Hepatocyte (in vitro differentiated cells): ENCODE measurements at regions not wholly inside any gene's neighbourhood (a gene's known extent, or its start where the extent isn't known, plus 50 kb on each side); places are given as distances from the start of the nearest gene placed in this dataset.
A peak's percentile ranks its signal among the peaks of the same experiment; 100 is the strongest.
"Not testable (repeated sequence)": the region's sequence is repeated elsewhere in the genome, so short reads cannot be mapped to it uniquely, and the experiment has no call there.

Source experiments
- DNase-seq: peaks from one replicate; pipeline ENCODE4 v3.0.0-alpha.2; 2016; ENCODE audit warnings: low spot score
- H2AFZ ChIP-seq: fragments of 200-600 bp; sonication (generic); 2 replicates; pipeline ENCODE4 v1.6.0; 2016; ENCODE audit warnings: antibody characterized with exemption, mild to moderate bottlenecking
- H3K27ac ChIP-seq: fragments of 200-600 bp; sonication (generic); 2 replicates; pipeline ENCODE4 v1.5.1; 2016; ENCODE audit warnings: mild to moderate bottlenecking
- H3K27me3 ChIP-seq: fragments of 200-600 bp; sonication (generic); 2 replicates; pipeline ENCODE4 v1.6.1; 2016
- H3K36me3 ChIP-seq: fragments of 200-600 bp; sonication (generic); replicated peaks from 2 replicates; pipeline ENCODE4 v1.5.1; 2016; ENCODE audit warnings: low read depth; ENCODE audit not compliant: insufficient read depth
- H3K4me1 ChIP-seq: fragments of 200-600 bp; sonication (generic); 2 replicates; pipeline ENCODE4 v1.5.1; 2016; ENCODE audit warnings: mild to moderate bottlenecking, moderate library complexity; ENCODE audit not compliant: insufficient read depth
- H3K4me2 ChIP-seq: fragments of 200-600 bp; sonication (generic); 2 replicates; pipeline ENCODE4 v1.6.0; 2016
- H3K4me3 ChIP-seq: fragments of 200-600 bp; sonication (generic); 2 replicates; pipeline ENCODE4 v1.5.1; 2016; ENCODE audit warnings: mild to moderate bottlenecking
- H3K79me2 ChIP-seq: fragments of 200-600 bp; sonication (generic); 2 replicates; pipeline ENCODE4 v1.6.0; 2017; ENCODE audit warnings: mild to moderate bottlenecking
- H3K9me2 ChIP-seq: fragments of 200-600 bp; sonication (generic); replicated peaks from 2 replicates; pipeline ENCODE4 v1.6.0; 2017; ENCODE audit warnings: mild to moderate bottlenecking; ENCODE audit not compliant: insufficient read depth
- H3K9me3 ChIP-seq: fragments of 200-600 bp; sonication (generic); 2 replicates; pipeline ENCODE4 v1.5.1; 2016; ENCODE audit warnings: low read depth, mild to moderate bottlenecking
- H4K20me1 ChIP-seq: fragments of 200-600 bp; sonication (generic); 2 replicates; pipeline ENCODE4 v1.6.0; 2016; ENCODE audit warnings: mild to moderate bottlenecking; ENCODE audit not compliant: insufficient read depth, poor library complexity, severe bottlenecking
- EZH2 ChIP-seq: fragments of 200-600 bp; sonication (generic); IDR thresholded peaks from 2 replicates; pipeline ENCODE4 v1.6.1; 2016; ENCODE audit warnings: antibody characterized with exemption, mild to moderate bottlenecking, borderline replicate concordance
- EZH2phosphoT487 ChIP-seq: fragments of 200-600 bp; sonication (generic); IDR thresholded peaks from one replicate; pipeline ENCODE4 v1.6.1; 2018; ENCODE audit warnings: antibody characterized with exemption, mild to moderate bottlenecking, low read depth, moderate library complexity; ENCODE audit not compliant: unreplicated experiment, severe bottlenecking
- WGBS: methylation state at CpG from one replicate; pipeline ENCODE4 v1.1.6; 2016; ENCODE audit warnings: low lambda C conversion rate; ENCODE audit errors: missing lambda C conversion rate; 5-methylcytosine and 5-hydroxymethylcytosine counted together
- TF ChIP-seq, protein P1 (sequence below): fragments of 200-600 bp; sonication (generic); IDR thresholded peaks from 2 replicates; pipeline ENCODE4 v1.5.1; 2016; ENCODE audit warnings: antibody characterized with exemption, mild to moderate bottlenecking; ENCODE audit not compliant: poor library complexity

DNA sequence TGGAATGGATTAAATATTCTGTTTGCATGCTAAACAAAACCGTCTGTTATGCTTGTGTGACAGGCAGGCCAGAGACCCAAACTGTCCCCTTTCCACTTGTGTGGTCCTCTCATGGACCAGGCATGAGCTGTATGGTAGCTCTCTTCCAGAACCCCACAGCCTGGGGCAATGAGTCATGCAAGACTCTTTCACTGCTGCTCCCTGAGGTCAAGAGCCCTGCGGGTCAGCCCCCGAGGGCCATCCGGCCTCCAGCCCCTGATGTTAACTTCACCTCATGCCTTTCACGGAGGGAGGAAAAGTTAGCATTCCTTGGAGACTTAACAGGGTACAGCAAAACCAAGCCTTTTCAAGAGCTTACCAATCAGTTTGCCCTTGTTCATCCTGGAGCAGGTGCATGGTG, 239.1 kb upstream of the DIO3 start:
- Histone ChIP-seq H3K79me2 (no peaks in the 10 kb centered on the region), H3K36me3 (no peaks in the 10 kb centered on the region), H3K9me2 (no peaks in the 10 kb centered on the region), H3K4me2 (no peak overlapping the region), H3K27me3 (no peaks in the 10 kb centered on the region), H3K9me3 (no peaks in the 10 kb centered on the region), H3K4me3 (no peak overlapping the region), H3K4me1 (peaks cover 24% of the 10 kb centered on the region), H3K27ac (no peak overlapping the region), H2AFZ (no peak overlapping the region), H4K20me1 (no peaks in the 10 kb centered on the region)
- 63% methylated on average over 5 of the region's 5 CpGs for WGBS
- TF ChIP-seq EZH2phosphoT487 (no peak), EZH2 (no peak)
- TF ChIP-seq, protein P1, sequence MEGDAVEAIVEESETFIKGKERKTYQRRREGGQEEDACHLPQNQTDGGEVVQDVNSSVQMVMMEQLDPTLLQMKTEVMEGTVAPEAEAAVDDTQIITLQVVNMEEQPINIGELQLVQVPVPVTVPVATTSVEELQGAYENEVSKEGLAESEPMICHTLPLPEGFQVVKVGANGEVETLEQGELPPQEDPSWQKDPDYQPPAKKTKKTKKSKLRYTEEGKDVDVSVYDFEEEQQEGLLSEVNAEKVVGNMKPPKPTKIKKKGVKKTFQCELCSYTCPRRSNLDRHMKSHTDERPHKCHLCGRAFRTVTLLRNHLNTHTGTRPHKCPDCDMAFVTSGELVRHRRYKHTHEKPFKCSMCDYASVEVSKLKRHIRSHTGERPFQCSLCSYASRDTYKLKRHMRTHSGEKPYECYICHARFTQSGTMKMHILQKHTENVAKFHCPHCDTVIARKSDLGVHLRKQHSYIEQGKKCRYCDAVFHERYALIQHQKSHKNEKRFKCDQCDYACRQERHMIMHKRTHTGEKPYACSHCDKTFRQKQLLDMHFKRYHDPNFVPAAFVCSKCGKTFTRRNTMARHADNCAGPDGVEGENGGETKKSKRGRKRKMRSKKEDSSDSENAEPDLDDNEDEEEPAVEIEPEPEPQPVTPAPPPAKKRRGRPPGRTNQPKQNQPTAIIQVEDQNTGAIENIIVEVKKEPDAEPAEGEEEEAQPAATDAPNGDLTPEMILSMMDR = no peak
- DNase-seq = no peak

DNA sequence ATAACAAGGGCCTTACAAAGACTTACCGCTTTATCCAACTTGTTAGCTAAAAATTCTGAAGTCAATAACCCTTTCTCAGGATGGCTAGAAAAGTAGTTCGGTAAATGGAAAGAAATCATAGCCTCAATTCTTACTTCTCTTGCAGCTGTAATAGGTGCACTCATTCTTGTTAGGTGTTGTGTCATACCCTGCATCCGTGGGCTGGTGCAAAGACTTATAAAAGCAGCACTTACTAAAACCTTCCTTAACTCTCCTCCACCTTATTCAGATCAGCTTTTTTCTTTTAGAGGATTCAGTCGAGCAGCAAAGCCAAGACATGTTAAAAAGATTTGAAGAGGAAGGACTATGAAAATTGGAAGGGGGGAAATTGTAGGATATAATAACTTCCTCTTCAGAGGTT, 238.2 kb upstream of the DIO3 start:
- Histone ChIP-seq H3K9me3 (no peaks in the 10 kb centered on the region), H3K27ac (peak overlapping the region; percentile 85), H3K4me3 (no peak overlapping the region), H3K36me3 (no peaks in the 10 kb centered on the region), H3K9me2 (no peaks in the 10 kb centered on the region), H3K4me2 (no peak overlapping the region), H4K20me1 (no peaks in the 10 kb centered on the region), H2AFZ (no peak overlapping the region), H3K27me3 (no peaks in the 10 kb centered on the region), H3K4me1 (peaks cover 20% of the 10 kb centered on the region), H3K79me2 (no peaks in the 10 kb centered on the region)
- WGBS = 89% methylated on average over 4 of the region's 4 CpGs
- DNase-seq = no peak
- TF ChIP-seq, protein P1 = no peak

DNA sequence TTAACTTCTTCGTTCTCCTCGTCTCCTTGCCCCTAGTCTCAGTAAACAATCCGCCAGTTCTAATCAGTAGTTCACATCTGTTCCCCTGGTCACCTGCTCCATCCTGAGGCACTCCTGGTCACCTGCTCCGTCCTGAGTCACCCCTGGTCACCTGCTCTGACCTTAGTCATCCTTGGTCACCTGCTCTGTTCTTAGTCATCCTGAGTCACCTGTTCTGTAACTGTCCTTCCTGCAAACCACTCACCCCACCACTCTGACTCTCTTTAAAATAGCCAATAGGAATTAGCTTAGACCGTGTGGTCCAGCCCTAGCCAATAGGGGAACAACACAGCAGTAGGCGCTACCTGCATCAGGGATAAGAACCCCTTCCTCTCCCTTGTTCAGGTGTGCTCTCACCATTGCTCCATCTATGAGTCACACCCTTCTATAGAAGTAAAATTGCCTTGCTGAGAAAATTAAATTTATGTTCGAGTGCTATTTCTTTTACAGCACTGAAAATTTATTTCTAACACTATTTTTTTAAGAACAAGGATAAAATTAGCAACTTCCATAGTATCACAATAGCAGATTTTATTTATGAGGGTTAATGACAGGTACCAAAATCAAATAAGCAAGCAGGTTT, 237.6 kb upstream of the DIO3 start:
- not testable (repeated sequence) for H3K4me2 ChIP-seq, H3K4me3 ChIP-seq, H3K36me3 ChIP-seq, H3K9me2 ChIP-seq, H4K20me1 ChIP-seq, H2AFZ ChIP-seq, H3K27me3 ChIP-seq, H3K79me2 ChIP-seq, H3K9me3 ChIP-seq
- peak overlapping the region; percentile 85 for H3K27ac ChIP-seq
- WGBS = 80% methylated on average over 7 of the region's 7 CpGs
- peak; percentile 49 for DNase-seq
- H3K4me1 ChIP-seq = peaks cover 21% of the 10 kb centered on the region

DNA sequence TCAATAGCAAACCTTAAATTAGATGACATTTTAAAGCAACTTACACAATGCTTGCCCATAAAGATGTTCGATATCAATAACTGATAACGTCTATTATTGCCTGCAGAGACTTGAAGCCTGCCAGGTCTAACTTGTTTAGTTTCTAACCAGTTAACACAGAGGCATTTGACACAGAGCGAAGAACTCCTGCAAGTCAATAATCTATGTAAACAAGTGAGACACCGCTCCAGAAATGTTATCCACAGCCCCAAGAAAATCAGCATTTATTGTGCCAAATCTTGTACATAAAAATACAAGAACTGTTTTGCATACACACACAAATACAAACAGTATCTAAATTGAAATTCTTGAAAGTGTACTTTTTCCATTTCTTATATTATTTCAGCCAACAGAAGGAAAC, 236.0 kb upstream of the DIO3 start:
- H3K27ac ChIP-seq = peak overlapping the region; percentile 8
- no peaks in the 10 kb centered on the region for H3K36me3 ChIP-seq
- 53% methylated on average over 4 of the region's 4 CpGs for WGBS
- H3K4me1 ChIP-seq = peaks cover 5% of the 10 kb centered on the region
- H3K4me2 ChIP-seq = no peak overlapping the region
- H4K20me1 ChIP-seq = no peaks in the 10 kb centered on the region
- no peak overlapping the region for H3K4me3 ChIP-seq
- H3K27me3 ChIP-seq = no peaks in the 10 kb centered on the region
- no peak for DNase-seq
- no peaks in the 10 kb centered on the region for H3K9me3 ChIP-seq
- H3K9me2 ChIP-seq = no peaks in the 10 kb centered on the region
- H2AFZ ChIP-seq = no peak overlapping the region
- no peaks in the 10 kb centered on the region for H3K79me2 ChIP-seq
- TF ChIP-seq EZH2 = no peak
- TF ChIP-seq, protein P1 = no peak
- no peak for TF ChIP-seq EZH2phosphoT487
